ENCODE measurements at regions not wholly inside any gene's neighbourhood (a gene's known extent, or its start where the extent isn't known, plus 50 kb on each side); places are given as distances from the start of the nearest gene placed in this dataset.
"Not testable (repeated sequence)": the region's sequence is repeated elsewhere in the genome, so short reads cannot be mapped to it uniquely, and the experiment has no call there.

GRCh38 chr3:190995156-190995555 lies 132.7 kb upstream of the GMNC start:
- no peak for DNase-seq
- Mint-ChIP-seq H3K36me3 (no peaks in the 10 kb centered on the region), H3K9me3 (ENCODE audit: low read depth) (no peaks in the 10 kb centered on the region), H3K4me1 (no peaks in the 10 kb centered on the region), H3K27ac (no peak overlapping the region), H3K4me3 (no peak overlapping the region), H3K27me3 (no peaks in the 10 kb centered on the region)
- no peak for ATAC-seq
- CTCF ChIA-PET, result no interaction called here

- CTCF ChIA-PET, result no interaction called here
- DNase-seq (no peak), ATAC-seq (no peak)
- Mint-ChIP-seq H3K4me1 (no peaks in the 10 kb centered on the region), H3K4me3 (no peak overlapping the region), H3K27ac (no peak overlapping the region), H3K9me3 (ENCODE audit: low read depth) (peaks cover 6% of the 10 kb centered on the region), H3K36me3 (no peaks in the 10 kb centered on the region), H3K27me3 (no peaks in the 10 kb centered on the region)
Observed at GRCh38 chr3:190990898-190991297, 128.4 kb upstream of the GMNC start.

GRCh38 chr3:190989218-190989617 lies 126.7 kb upstream of the GMNC start:
- CTCF ChIA-PET, result no interaction called here
- Mint-ChIP-seq H3K27ac (no peak overlapping the region), H3K4me1 (no peaks in the 10 kb centered on the region), H3K4me3 (no peak overlapping the region), H3K9me3 (ENCODE audit: low read depth) (peaks cover 6% of the 10 kb centered on the region), H3K27me3 (no peaks in the 10 kb centered on the region), H3K36me3 (no peaks in the 10 kb centered on the region)
- no peak for ATAC-seq
- DNase-seq, result no peak

GRCh38 chr3:190988102-190988501 lies 125.6 kb upstream of the GMNC start:
- Mint-ChIP-seq H3K27ac (no peak overlapping the region), H3K36me3 (no peaks in the 10 kb centered on the region), H3K9me3 (ENCODE audit: low read depth) (peaks cover 6% of the 10 kb centered on the region), H3K4me1 (no peaks in the 10 kb centered on the region), H3K4me3 (no peak overlapping the region), H3K27me3 (no peaks in the 10 kb centered on the region)
- no peak for DNase-seq
- ATAC-seq, result no peak
- CTCF ChIA-PET, result no interaction called here

- DNase-seq, result no peak
- H3K4me1 Mint-ChIP-seq, result no peaks in the 10 kb centered on the region
- no peak overlapping the region for H3K27ac Mint-ChIP-seq
- CTCF ChIA-PET, result no interaction called here
- peaks cover 6% of the 10 kb centered on the region for H3K9me3 Mint-ChIP-seq (ENCODE audit: low read depth)
- no peak overlapping the region for H3K4me3 Mint-ChIP-seq
- no peaks in the 10 kb centered on the region for H3K36me3 Mint-ChIP-seq
- no peak for ATAC-seq
- no peaks in the 10 kb centered on the region for H3K27me3 Mint-ChIP-seq
Observed at GRCh38 chr3:190984502-190985244, 122.2 kb upstream of the GMNC start.

GRCh38 chr3:190983875-190984274 lies 121.4 kb upstream of the GMNC start:
- CTCF ChIA-PET, result no interaction called here
- Mint-ChIP-seq H3K27me3 (no peaks in the 10 kb centered on the region), H3K4me3 (no peak overlapping the region), H3K36me3 (no peaks in the 10 kb centered on the region), H3K4me1 (no peaks in the 10 kb centered on the region), H3K27ac (no peak overlapping the region), H3K9me3 (ENCODE audit: low read depth) (peaks cover 6% of the 10 kb centered on the region)
- no peak for DNase-seq
- no peak for ATAC-seq

- Mint-ChIP-seq H3K4me1 (no peaks in the 10 kb centered on the region), H3K36me3 (no peaks in the 10 kb centered on the region), H3K9me3 (ENCODE audit: low read depth) (no peaks in the 10 kb centered on the region), H3K4me3 (no peak overlapping the region), H3K27ac (no peak overlapping the region), H3K27me3 (no peaks in the 10 kb centered on the region)
- no peak for ATAC-seq
- CTCF ChIA-PET, result no interaction called here
- no peak for DNase-seq
Observed at GRCh38 chr3:190973771-190974170, 111.3 kb upstream of the GMNC start.

GRCh38 chr3:190972840-190973270 lies 110.4 kb upstream of the GMNC start:
- H3K4me3 Mint-ChIP-seq, result no peak overlapping the region
- CTCF ChIA-PET, result no interaction called here
- H3K4me1 Mint-ChIP-seq, result no peaks in the 10 kb centered on the region
- H3K27me3 Mint-ChIP-seq, result no peaks in the 10 kb centered on the region
- no peaks in the 10 kb centered on the region for H3K36me3 Mint-ChIP-seq
- no peak for DNase-seq
- no peaks in the 10 kb centered on the region for H3K9me3 Mint-ChIP-seq (ENCODE audit: low read depth)
- ATAC-seq, result no peak
- no peak overlapping the region for H3K27ac Mint-ChIP-seq

- Mint-ChIP-seq H3K36me3 (no peaks in the 10 kb centered on the region), H3K9me3 (ENCODE audit: low read depth) (no peaks in the 10 kb centered on the region), H3K4me3 (no peak overlapping the region), H3K27me3 (no peaks in the 10 kb centered on the region), H3K27ac (no peak overlapping the region), H3K4me1 (no peaks in the 10 kb centered on the region)
- DNase-seq (no peak), ATAC-seq (no peak)
- CTCF ChIA-PET, result no interaction called here
Observed at GRCh38 chr3:190972196-190972595, 109.7 kb upstream of the GMNC start.

GRCh38 chr3:190970560-190970959 lies 108.1 kb upstream of the GMNC start:
- CTCF ChIA-PET, result no interaction called here
- Mint-ChIP-seq H3K27me3 (no peaks in the 10 kb centered on the region), H3K4me3 (no peak overlapping the region), H3K27ac (no peak overlapping the region), H3K36me3 (no peaks in the 10 kb centered on the region), H3K9me3 (ENCODE audit: low read depth) (no peaks in the 10 kb centered on the region), H3K4me1 (no peaks in the 10 kb centered on the region)
- ATAC-seq (no peak), DNase-seq (no peak)

- Mint-ChIP-seq H3K27ac (no peak overlapping the region), H3K4me1 (no peaks in the 10 kb centered on the region), H3K9me3 (ENCODE audit: low read depth) (peaks cover 3% of the 10 kb centered on the region), H3K27me3 (no peaks in the 10 kb centered on the region), H3K4me3 (no peak overlapping the region), H3K36me3 (no peaks in the 10 kb centered on the region)
- DNase-seq, result no peak
- ATAC-seq, result no peak
- CTCF ChIA-PET, result no interaction called here
Observed at GRCh38 chr3:190968616-190969015, 106.1 kb upstream of the GMNC start.

GRCh38 chr3:190964931-190965330 lies 102.4 kb upstream of the GMNC start:
- ATAC-seq; H3K9me3 Mint-ChIP-seq (ENCODE audit: low read depth); CTCF ChIA-PET; H3K36me3 Mint-ChIP-seq; H3K27ac Mint-ChIP-seq; H3K4me1 Mint-ChIP-seq; DNase-seq; H3K4me3 Mint-ChIP-seq; H3K27me3 Mint-ChIP-seq: not testable (repeated sequence)

- no peaks in the 10 kb centered on the region for H3K4me1 Mint-ChIP-seq
- no peaks in the 10 kb centered on the region for H3K27me3 Mint-ChIP-seq
- H3K9me3 Mint-ChIP-seq (ENCODE audit: low read depth), result peaks cover 7% of the 10 kb centered on the region
- H3K4me3 Mint-ChIP-seq, result no peak overlapping the region
- CTCF ChIA-PET, result no interaction called here
- H3K27ac Mint-ChIP-seq, result no peak overlapping the region
- ATAC-seq, result no peak
- no peaks in the 10 kb centered on the region for H3K36me3 Mint-ChIP-seq
- DNase-seq, result no peak
Observed at GRCh38 chr3:190959077-190959476, 96.6 kb upstream of the GMNC start.

GRCh38 chr3:190941694-190942260 lies 79.3 kb upstream of the GMNC start:
- DNase-seq (no peak), ATAC-seq (no peak)
- CTCF ChIA-PET, result no interaction called here
- no peaks in the 10 kb centered on the region for H3K9me3 Mint-ChIP-seq (ENCODE audit: low read depth)
- H3K4me3 Mint-ChIP-seq, result no peak overlapping the region
- H3K36me3 Mint-ChIP-seq, result no peaks in the 10 kb centered on the region
- H3K4me1 Mint-ChIP-seq, result no peaks in the 10 kb centered on the region
- no peaks in the 10 kb centered on the region for H3K27me3 Mint-ChIP-seq
- no peak overlapping the region for H3K27ac Mint-ChIP-seq

- H3K27me3 Mint-ChIP-seq; H3K4me1 Mint-ChIP-seq; ATAC-seq; DNase-seq; CTCF ChIA-PET; H3K4me3 Mint-ChIP-seq; H3K36me3 Mint-ChIP-seq; H3K9me3 Mint-ChIP-seq (ENCODE audit: low read depth); H3K27ac Mint-ChIP-seq: not testable (repeated sequence)
Observed at GRCh38 chr3:190934616-190935015, 72.1 kb upstream of the GMNC start.

All from activated CD8-positive, alpha-beta memory T cell treated with anti-CD3 and anti-CD28 coated beads, Interleukin-2, amount 10 ng/mL, durations not matched to agents 7 days and 5 days (primary cell).